ENCODE measurements at regions not wholly inside any gene's neighbourhood (a gene's known extent, or its start where the extent isn't known, plus 50 kb on each side); places are given as distances from the start of the nearest gene placed in this dataset.

GRCh38 chr12:24586293-24586692 lies 362.6 kb downstream of the BCAT1 start:
- H3K4me3 ChIP-seq (ENCODE audit: low read length): no peak overlapping the region
- H4K20me1 ChIP-seq (ENCODE audit: insufficient read depth, low read depth, low read length): no peaks in the 10 kb centered on the region
- H3K4me2 ChIP-seq (ENCODE audit: low read depth, low read length, poor library complexity, severe bottlenecking): no peak overlapping the region
- no peaks in the 10 kb centered on the region for H3K4me1 ChIP-seq (ENCODE audit: low read length)
- H3K9ac ChIP-seq (ENCODE audit: low read length): no peak overlapping the region
- H3K9me2 ChIP-seq (replicated peaks; ENCODE audit: insufficient read depth, low read length): no peaks in the 10 kb centered on the region
- H3K27me3 ChIP-seq (ENCODE audit: low read length): no peaks in the 10 kb centered on the region
- H3K27ac ChIP-seq (ENCODE audit: low read length): no peak overlapping the region
- no peaks in the 10 kb centered on the region for H3K9me3 ChIP-seq (ENCODE audit: low read length)
- H3K36me3 ChIP-seq (ENCODE audit: insufficient read depth, low read length): no peaks in the 10 kb centered on the region
- H2AFZ ChIP-seq (ENCODE audit: low read length): no peak overlapping the region
- H3K79me2 ChIP-seq (ENCODE audit: low read length): no peaks in the 10 kb centered on the region
- DNase-seq: no peak

DNA sequence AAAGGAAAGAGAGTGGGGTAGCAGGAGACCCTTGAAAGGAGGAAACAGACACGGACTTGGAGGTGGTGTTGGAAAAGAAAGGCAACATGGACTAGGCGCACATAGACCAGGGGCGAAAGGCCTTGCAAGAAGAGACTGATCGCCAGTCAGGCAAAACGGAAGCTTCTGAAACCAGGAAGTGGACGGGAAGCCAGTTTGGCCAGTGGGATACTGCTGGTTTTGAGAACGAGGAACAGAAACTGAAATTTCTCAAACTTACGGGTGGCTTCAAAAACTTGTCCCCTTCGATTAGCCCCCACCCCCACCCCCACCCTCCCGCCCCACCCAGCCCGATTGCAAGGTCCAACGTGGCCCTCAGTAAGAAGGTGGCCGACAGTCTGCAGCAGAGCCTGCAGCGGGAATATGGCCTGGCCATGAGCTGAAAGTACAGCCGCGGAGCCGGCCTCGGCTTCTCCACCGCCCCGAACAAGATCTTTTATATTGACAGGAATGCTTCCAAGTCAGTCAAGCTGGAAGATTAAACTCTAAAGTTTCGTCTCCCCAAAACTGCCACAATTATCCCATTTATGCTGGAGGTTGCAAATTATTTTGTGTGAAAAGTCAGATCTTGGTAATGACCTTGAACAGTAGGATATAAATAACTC lies 364.7 kb downstream of the BCAT1 start:
- no peak overlapping the region for H2AFZ ChIP-seq (ENCODE audit: low read length)
- H3K27me3 ChIP-seq (ENCODE audit: low read length): no peaks in the 10 kb centered on the region
- H3K4me3 ChIP-seq (ENCODE audit: low read length): no peak overlapping the region

DNA sequence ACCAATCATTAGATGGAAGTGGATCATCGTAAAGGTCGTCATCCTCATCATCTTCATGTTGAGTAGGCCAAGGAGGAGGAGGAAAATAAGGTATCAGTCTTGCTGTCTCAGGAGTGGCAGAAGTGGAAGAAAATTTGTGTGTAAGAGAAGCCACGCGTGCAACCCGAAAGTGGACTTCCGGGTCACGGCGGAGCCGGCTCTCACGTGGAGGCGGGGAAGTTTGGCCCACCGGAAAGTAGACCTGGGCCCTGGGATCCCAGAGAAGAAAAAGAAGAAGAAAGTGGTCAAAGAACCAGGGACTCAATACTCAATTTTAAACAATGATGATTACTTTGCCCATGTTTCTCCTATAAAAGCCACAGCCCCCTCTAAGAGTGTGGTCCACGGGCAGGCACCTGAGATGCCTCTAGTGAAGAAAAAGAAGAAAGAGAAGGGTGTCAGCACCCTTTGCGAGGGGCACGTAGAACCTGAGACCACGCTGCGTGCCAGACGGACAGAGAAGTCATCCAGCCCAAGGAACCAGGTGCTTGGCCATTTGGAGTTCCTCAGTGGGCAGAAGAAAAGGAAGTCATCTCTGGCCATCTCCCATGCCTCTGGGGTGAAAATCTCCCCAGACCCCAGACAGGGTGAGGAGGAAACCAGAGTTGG lies 365.8 kb downstream of the BCAT1 start:
- no peaks in the 10 kb centered on the region for H3K4me1 ChIP-seq (ENCODE audit: low read length)
- no peaks in the 10 kb centered on the region for H3K36me3 ChIP-seq (ENCODE audit: insufficient read depth, low read length)
- H3K79me2 ChIP-seq (ENCODE audit: low read length): no peaks in the 10 kb centered on the region
- no peak overlapping the region for H3K9ac ChIP-seq (ENCODE audit: low read length)
- H3K4me2 ChIP-seq (ENCODE audit: low read depth, low read length, poor library complexity, severe bottlenecking): no peak overlapping the region
- no peaks in the 10 kb centered on the region for H3K9me3 ChIP-seq (ENCODE audit: low read length)
- no peak overlapping the region for H3K27ac ChIP-seq (ENCODE audit: low read length)
- H3K4me3 ChIP-seq (ENCODE audit: low read length): no peak overlapping the region
- H2AFZ ChIP-seq (ENCODE audit: low read length): no peak overlapping the region
- no peaks in the 10 kb centered on the region for H3K27me3 ChIP-seq (ENCODE audit: low read length)
- no peaks in the 10 kb centered on the region for H3K9me2 ChIP-seq (replicated peaks; ENCODE audit: insufficient read depth, low read length)
- DNase-seq: no peak
- no peaks in the 10 kb centered on the region for H4K20me1 ChIP-seq (ENCODE audit: insufficient read depth, low read depth, low read length)

More for the DNA sequence above, 364.7 kb downstream of the BCAT1 start:
- H3K9me3 ChIP-seq (ENCODE audit: low read length): no peaks in the 10 kb centered on the region
- no peak overlapping the region for H3K27ac ChIP-seq (ENCODE audit: low read length)
- DNase-seq: no peak
- H3K4me1 ChIP-seq (ENCODE audit: low read length): no peaks in the 10 kb centered on the region
- no peaks in the 10 kb centered on the region for H3K79me2 ChIP-seq (ENCODE audit: low read length)
- H3K9ac ChIP-seq (ENCODE audit: low read length): no peak overlapping the region
- H3K36me3 ChIP-seq (ENCODE audit: insufficient read depth, low read length): no peaks in the 10 kb centered on the region
- H3K9me2 ChIP-seq (replicated peaks; ENCODE audit: insufficient read depth, low read length): no peaks in the 10 kb centered on the region
- H4K20me1 ChIP-seq (ENCODE audit: insufficient read depth, low read depth, low read length): no peaks in the 10 kb centered on the region
- no peak overlapping the region for H3K4me2 ChIP-seq (ENCODE audit: low read depth, low read length, poor library complexity, severe bottlenecking)

DNA sequence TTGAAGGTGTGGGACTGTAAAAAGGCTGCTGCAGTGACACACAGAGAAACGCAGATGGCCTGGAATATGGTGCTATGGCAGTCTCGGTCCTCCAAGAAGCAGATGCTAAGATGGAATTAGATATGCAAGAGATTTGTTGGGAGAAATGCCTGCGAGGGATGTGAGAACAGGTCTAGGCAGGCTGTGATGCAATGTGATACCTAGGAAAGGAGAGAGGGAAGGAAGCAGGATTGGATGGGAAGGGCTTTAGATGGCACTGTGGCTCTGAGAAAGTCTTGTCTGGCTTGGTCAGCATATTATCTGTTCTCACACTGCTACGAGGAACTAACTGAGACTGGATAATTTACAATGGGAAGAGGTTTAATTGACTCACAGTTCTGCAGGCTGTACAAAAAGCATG lies 374.4 kb downstream of the BCAT1 start:
- Histone ChIP-seq H3K79me2 (ENCODE audit: low read length) (no peaks in the 10 kb centered on the region), H3K27ac (ENCODE audit: low read length) (no peak overlapping the region), H3K4me3 (ENCODE audit: low read length) (no peak overlapping the region), H3K27me3 (ENCODE audit: low read length) (no peaks in the 10 kb centered on the region), H3K9me2 (replicated peaks; ENCODE audit: insufficient read depth, low read length) (no peaks in the 10 kb centered on the region), H3K36me3 (ENCODE audit: insufficient read depth, low read length) (no peaks in the 10 kb centered on the region), H3K4me2 (ENCODE audit: low read depth, low read length, poor library complexity, severe bottlenecking) (no peak overlapping the region), H3K9ac (ENCODE audit: low read length) (no peak overlapping the region), H3K9me3 (ENCODE audit: low read length) (no peaks in the 10 kb centered on the region), H3K4me1 (ENCODE audit: low read length) (no peaks in the 10 kb centered on the region), H2AFZ (ENCODE audit: low read length) (no peak overlapping the region), H4K20me1 (ENCODE audit: insufficient read depth, low read depth, low read length) (no peaks in the 10 kb centered on the region)
- DNase-seq: no peak

DNA sequence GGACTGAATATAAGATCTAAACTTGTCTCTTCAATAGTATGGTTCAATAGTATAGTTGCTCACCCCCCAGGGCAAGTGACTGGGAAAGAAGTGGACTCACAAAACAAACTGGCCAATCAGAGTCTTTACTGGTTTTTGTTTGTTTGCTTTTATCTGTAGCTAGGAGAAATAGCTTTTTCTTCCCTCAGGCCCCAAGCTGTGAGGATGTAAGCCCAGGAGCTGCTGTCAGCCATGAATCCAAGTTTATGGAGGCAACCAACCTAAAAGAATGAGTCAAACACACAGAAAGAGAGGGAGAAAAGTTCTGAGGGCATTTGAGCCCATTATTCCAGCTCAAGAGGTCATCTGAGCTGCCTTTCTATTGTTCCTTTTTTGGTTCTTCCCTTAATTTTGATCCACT lies 375.3 kb downstream of the BCAT1 start:
- H3K27me3 ChIP-seq (ENCODE audit: low read length): no peaks in the 10 kb centered on the region
- no peak overlapping the region for H3K27ac ChIP-seq (ENCODE audit: low read length)
- H3K4me2 ChIP-seq (ENCODE audit: low read depth, low read length, poor library complexity, severe bottlenecking): no peak overlapping the region
- H3K9me2 ChIP-seq (replicated peaks; ENCODE audit: insufficient read depth, low read length): no peaks in the 10 kb centered on the region
- no peak overlapping the region for H2AFZ ChIP-seq (ENCODE audit: low read length)
- no peaks in the 10 kb centered on the region for H4K20me1 ChIP-seq (ENCODE audit: insufficient read depth, low read depth, low read length)
- peaks cover 5% of the 10 kb centered on the region for H3K4me1 ChIP-seq (ENCODE audit: low read length)
- no peaks in the 10 kb centered on the region for H3K79me2 ChIP-seq (ENCODE audit: low read length)
- H3K9me3 ChIP-seq (ENCODE audit: low read length): no peaks in the 10 kb centered on the region
- H3K4me3 ChIP-seq (ENCODE audit: low read length): no peak overlapping the region
- H3K36me3 ChIP-seq (ENCODE audit: insufficient read depth, low read length): no peaks in the 10 kb centered on the region
- no peak overlapping the region for H3K9ac ChIP-seq (ENCODE audit: low read length)
- DNase-seq: no peak

GRCh38 chr12:24565300-24565699 lies 383.6 kb downstream of the BCAT1 start:
- Histone ChIP-seq H3K27me3 (ENCODE audit: low read length) (no peaks in the 10 kb centered on the region), H3K9me2 (replicated peaks; ENCODE audit: insufficient read depth, low read length) (no peaks in the 10 kb centered on the region), H3K4me3 (ENCODE audit: low read length) (no peak overlapping the region), H3K27ac (ENCODE audit: low read length) (no peak overlapping the region), H3K9me3 (ENCODE audit: low read length) (no peaks in the 10 kb centered on the region), H3K36me3 (ENCODE audit: insufficient read depth, low read length) (no peaks in the 10 kb centered on the region), H2AFZ (ENCODE audit: low read length) (no peak overlapping the region), H3K4me2 (ENCODE audit: low read depth, low read length, poor library complexity, severe bottlenecking) (no peak overlapping the region), H3K4me1 (ENCODE audit: low read length) (peaks cover 13% of the 10 kb centered on the region), H3K9ac (ENCODE audit: low read length) (no peak overlapping the region), H3K79me2 (ENCODE audit: low read length) (no peaks in the 10 kb centered on the region), H4K20me1 (ENCODE audit: insufficient read depth, low read depth, low read length) (no peaks in the 10 kb centered on the region)
- no peak for DNase-seq

GRCh38 chr12:24562771-24563431 lies 386.0 kb downstream of the BCAT1 start:
- no peaks in the 10 kb centered on the region for H3K36me3 ChIP-seq (ENCODE audit: insufficient read depth, low read length)
- H3K27me3 ChIP-seq (ENCODE audit: low read length): no peaks in the 10 kb centered on the region
- no peak overlapping the region for H2AFZ ChIP-seq (ENCODE audit: low read length)
- no peak overlapping the region for H3K4me2 ChIP-seq (ENCODE audit: low read depth, low read length, poor library complexity, severe bottlenecking)
- no peak overlapping the region for H3K27ac ChIP-seq (ENCODE audit: low read length)
- DNase-seq: no peak
- no peaks in the 10 kb centered on the region for H3K9me3 ChIP-seq (ENCODE audit: low read length)
- H3K4me1 ChIP-seq (ENCODE audit: low read length): peaks cover 4% of the 10 kb centered on the region
- H3K9me2 ChIP-seq (replicated peaks; ENCODE audit: insufficient read depth, low read length): no peaks in the 10 kb centered on the region
- no peaks in the 10 kb centered on the region for H3K79me2 ChIP-seq (ENCODE audit: low read length)
- H3K4me3 ChIP-seq (ENCODE audit: low read length): no peak overlapping the region
- H4K20me1 ChIP-seq (ENCODE audit: insufficient read depth, low read depth, low read length): no peaks in the 10 kb centered on the region
- no peak overlapping the region for H3K9ac ChIP-seq (ENCODE audit: low read length)

DNA sequence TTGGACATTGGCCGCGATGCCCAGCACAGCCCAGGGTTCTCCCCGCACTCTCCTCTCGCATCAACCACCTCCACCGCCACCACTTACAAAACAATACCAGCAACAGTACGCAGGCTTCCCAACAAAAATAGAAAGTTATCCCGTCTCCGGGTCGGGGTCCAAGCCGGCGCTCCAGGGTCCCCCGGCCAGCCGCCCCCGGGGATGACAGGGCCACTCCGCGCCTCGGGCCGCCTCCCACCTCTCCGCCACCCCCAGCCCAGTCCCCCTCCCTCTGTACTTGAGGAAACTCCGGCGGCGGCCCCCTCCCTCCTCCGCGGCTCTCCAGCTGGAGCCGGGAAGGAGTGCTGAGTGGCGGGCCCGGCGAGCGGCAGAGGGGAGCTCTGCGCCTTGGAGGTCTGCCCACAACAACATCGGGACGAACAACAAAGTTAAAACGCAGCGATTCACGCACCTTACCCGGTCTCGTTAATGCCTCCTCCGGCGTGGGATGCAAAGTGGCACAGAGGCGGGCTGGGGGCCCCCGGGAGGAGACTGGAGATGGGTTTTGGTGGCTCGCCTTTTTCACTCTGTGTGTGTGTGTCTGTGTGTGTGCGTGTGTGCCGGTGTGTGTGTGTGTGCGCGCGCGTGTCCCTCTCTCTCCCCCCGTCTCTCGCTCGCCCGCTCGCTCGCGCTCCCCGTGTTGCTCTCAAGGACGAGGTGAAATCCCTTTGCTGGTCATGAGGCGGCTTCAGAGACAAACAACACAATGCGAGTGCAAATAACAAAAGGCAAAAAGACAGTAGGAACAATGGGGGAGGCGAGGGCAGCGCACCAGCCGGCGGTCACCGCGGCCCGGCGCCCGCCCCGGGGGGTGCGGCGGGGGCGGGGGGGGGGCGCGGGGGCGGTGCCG lies 386.8 kb downstream of the BCAT1 start:
- no peaks in the 10 kb centered on the region for H3K36me3 ChIP-seq (ENCODE audit: insufficient read depth, low read length)
- H3K4me1 ChIP-seq (ENCODE audit: low read length): peaks cover 4% of the 10 kb centered on the region
- no peaks in the 10 kb centered on the region for H4K20me1 ChIP-seq (ENCODE audit: insufficient read depth, low read depth, low read length)
- no peaks in the 10 kb centered on the region for H3K27me3 ChIP-seq (ENCODE audit: low read length)
- no peak overlapping the region for H3K27ac ChIP-seq (ENCODE audit: low read length)
- no peaks in the 10 kb centered on the region for H3K79me2 ChIP-seq (ENCODE audit: low read length)
- no peak overlapping the region for H2AFZ ChIP-seq (ENCODE audit: low read length)
- H3K4me2 ChIP-seq (ENCODE audit: low read depth, low read length, poor library complexity, severe bottlenecking): peak overlapping the region; percentile 60
- peak overlapping the region; percentile 48 for H3K4me3 ChIP-seq (ENCODE audit: low read length)
- H3K9ac ChIP-seq (ENCODE audit: low read length): no peak overlapping the region
- no peaks in the 10 kb centered on the region for H3K9me3 ChIP-seq (ENCODE audit: low read length)
- no peaks in the 10 kb centered on the region for H3K9me2 ChIP-seq (replicated peaks; ENCODE audit: insufficient read depth, low read length)
- peak; percentile 47 for DNase-seq
